OCI-LY3 (cell line): ENCODE measurements at regions not wholly inside any gene's neighbourhood (a gene's known extent, or its start where the extent isn't known, plus 50 kb on each side); places are given as distances from the start of the nearest gene placed in this dataset.

Source experiments
- H2AFZ ChIP-seq: fragments of 200-600, 300-600 bp; shearing (Covaris generic); 2 replicates; pipeline ENCODE4 v1.6.0; 2014; ENCODE audit warnings: antibody characterized with exemption, low read depth, low read length
- H3K27ac ChIP-seq: fragments of 200-600, 300-600 bp; sonication (generic); 2 replicates; pipeline ENCODE4 v1.5.1; 2014; ENCODE audit warnings: mild to moderate bottlenecking, low read length, moderate library complexity, mixed read lengths
- H3K27me3 ChIP-seq: fragments of 200-600, 300-600 bp; sonication (generic); 2 replicates; pipeline ENCODE4 v1.6.1; 2014; ENCODE audit warnings: low read depth, low read length, mixed read lengths
- H3K36me3 ChIP-seq: fragments of 200-600, 300-600 bp; sonication (generic); replicated peaks from 2 replicates; pipeline ENCODE3; 2014; ENCODE audit warnings: low read depth, low read length, mixed read lengths
- H3K4me1 ChIP-seq: fragments of 300-600, 200-600 bp; sonication (generic); 2 replicates; pipeline ENCODE4 v1.6.1; 2014; ENCODE audit warnings: low read length, mixed read lengths
- H3K4me2 ChIP-seq: fragments of 200-600, 300-600 bp; sonication (generic); 2 replicates; pipeline ENCODE4 v1.6.1; 2014; ENCODE audit warnings: low read length, mixed read lengths
- H3K4me3 ChIP-seq: fragments of 300-600, 200-600 bp; sonication (generic); 2 replicates; pipeline ENCODE4 v1.5.1; 2014; ENCODE audit warnings: antibody characterized with exemption, mild to moderate bottlenecking, low read length, moderate library complexity
- H3K79me2 ChIP-seq: fragments of 300-600, 200-600 bp; shearing (Covaris generic); 2 replicates; pipeline ENCODE4 v1.6.1; 2014; ENCODE audit warnings: mild to moderate bottlenecking, low read length, mixed read lengths
- H3K9ac ChIP-seq: fragments of 300-600, 200-600 bp; shearing (Covaris generic); 2 replicates; pipeline ENCODE4 v1.6.0; 2014; ENCODE audit warnings: mild to moderate bottlenecking, low read length, moderate library complexity
- H3K9me3 ChIP-seq: fragments of 200-600, 300-600 bp; shearing (Covaris generic); 2 replicates; pipeline ENCODE4 v1.6.1; 2014; ENCODE audit warnings: low read length, mixed read lengths; ENCODE audit not compliant: insufficient read depth
- H4K20me1 ChIP-seq: fragments of 200-600, 300-600 bp; sonication (generic); 2 replicates; pipeline ENCODE4 v1.6.1; 2016; ENCODE audit warnings: low read length, mixed read lengths; ENCODE audit not compliant: insufficient read depth
- EZH2phosphoT487 ChIP-seq: fragments of 200-600 bp; shearing (Covaris generic); IDR thresholded peaks from 2 replicates; pipeline ENCODE4 v1.6.1; 2018; ENCODE audit warnings: antibody characterized with exemption, mixed run types, low read depth
- TF ChIP-seq, protein P1 (sequence below): fragments of 200-600, 300-600 bp; sonication (generic); IDR thresholded peaks from 2 replicates; pipeline ENCODE4 v1.5.1; 2014; ENCODE audit warnings: antibody characterized with exemption, low read length, low read depth

DNA sequence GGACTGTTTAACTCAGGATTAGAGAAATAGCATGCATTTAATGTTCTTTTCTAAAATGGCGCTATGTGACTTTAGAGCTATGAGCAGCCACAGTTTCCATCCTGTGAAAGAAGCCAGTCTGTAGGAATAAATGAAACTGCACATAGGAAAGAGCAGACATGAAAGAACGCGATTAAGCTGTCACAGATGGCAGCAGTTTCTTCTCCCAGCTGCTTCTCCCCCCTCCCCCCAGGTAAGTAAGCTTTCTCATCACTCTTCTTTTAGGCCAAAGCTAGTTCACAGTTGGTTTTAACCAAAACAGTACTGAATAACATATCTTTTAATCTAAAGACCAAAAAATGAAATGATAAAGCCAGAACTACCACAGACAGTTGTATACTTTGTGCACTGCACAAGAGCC lies 266.4 kb downstream of the KCNA4 start:
- H3K9ac ChIP-seq: no peak overlapping the region
- no peaks in the 10 kb centered on the region for H3K79me2 ChIP-seq
- H4K20me1 ChIP-seq: no peaks in the 10 kb centered on the region
- no peak overlapping the region for H3K27ac ChIP-seq
- no peak overlapping the region for H3K4me3 ChIP-seq
- H3K9me3 ChIP-seq: no peaks in the 10 kb centered on the region
- H2AFZ ChIP-seq: no peak overlapping the region
- no peak overlapping the region for H3K4me2 ChIP-seq
- no peaks in the 10 kb centered on the region for H3K4me1 ChIP-seq
- TF ChIP-seq, protein P1, sequence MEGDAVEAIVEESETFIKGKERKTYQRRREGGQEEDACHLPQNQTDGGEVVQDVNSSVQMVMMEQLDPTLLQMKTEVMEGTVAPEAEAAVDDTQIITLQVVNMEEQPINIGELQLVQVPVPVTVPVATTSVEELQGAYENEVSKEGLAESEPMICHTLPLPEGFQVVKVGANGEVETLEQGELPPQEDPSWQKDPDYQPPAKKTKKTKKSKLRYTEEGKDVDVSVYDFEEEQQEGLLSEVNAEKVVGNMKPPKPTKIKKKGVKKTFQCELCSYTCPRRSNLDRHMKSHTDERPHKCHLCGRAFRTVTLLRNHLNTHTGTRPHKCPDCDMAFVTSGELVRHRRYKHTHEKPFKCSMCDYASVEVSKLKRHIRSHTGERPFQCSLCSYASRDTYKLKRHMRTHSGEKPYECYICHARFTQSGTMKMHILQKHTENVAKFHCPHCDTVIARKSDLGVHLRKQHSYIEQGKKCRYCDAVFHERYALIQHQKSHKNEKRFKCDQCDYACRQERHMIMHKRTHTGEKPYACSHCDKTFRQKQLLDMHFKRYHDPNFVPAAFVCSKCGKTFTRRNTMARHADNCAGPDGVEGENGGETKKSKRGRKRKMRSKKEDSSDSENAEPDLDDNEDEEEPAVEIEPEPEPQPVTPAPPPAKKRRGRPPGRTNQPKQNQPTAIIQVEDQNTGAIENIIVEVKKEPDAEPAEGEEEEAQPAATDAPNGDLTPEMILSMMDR: no peak
- TF ChIP-seq EZH2phosphoT487: no peak
- no peaks in the 10 kb centered on the region for H3K27me3 ChIP-seq
- H3K36me3 ChIP-seq: no peaks in the 10 kb centered on the region

- H3K27ac ChIP-seq: no peak overlapping the region
These were observed 282.5 kb downstream of the KCNA4 start for GRCh38 chr11:29734287-29734686.

DNA sequence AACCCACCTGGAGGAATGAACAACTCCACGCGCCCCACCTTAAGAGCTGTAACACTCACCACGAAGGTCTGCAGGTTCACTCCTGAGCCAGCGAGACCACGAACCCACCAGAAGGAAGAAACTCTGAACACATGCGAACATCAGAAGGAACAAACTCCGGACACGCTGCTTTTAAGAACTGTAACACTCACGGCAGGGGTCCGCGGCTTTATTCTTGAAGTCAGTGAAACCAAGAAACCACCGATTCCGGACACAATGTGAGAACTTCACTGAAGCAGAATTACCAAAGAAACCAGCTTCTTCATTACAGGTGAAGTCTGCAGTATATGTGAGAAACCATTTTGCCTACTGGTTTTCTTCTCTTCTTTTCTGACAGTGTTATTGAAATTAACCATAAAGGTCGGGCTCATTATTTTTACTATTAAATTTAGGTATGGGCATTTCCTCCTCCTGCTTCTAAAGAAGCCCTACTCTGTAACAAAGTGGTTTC lies 303.0 kb downstream of the KCNA4 start:
- no peak overlapping the region for H3K4me2 ChIP-seq

More at GRCh38 chr11:29734287-29734686, 282.5 kb downstream of the KCNA4 start:
- no peak for TF ChIP-seq EZH2phosphoT487
- TF ChIP-seq, protein P1: no peak
- H3K9ac ChIP-seq: no peak overlapping the region
- no peaks in the 10 kb centered on the region for H3K79me2 ChIP-seq
- no peaks in the 10 kb centered on the region for H3K27me3 ChIP-seq
- no peaks in the 10 kb centered on the region for H3K9me3 ChIP-seq
- no peak overlapping the region for H3K4me3 ChIP-seq
- no peaks in the 10 kb centered on the region for H4K20me1 ChIP-seq
- no peak overlapping the region for H3K4me2 ChIP-seq
- no peaks in the 10 kb centered on the region for H3K36me3 ChIP-seq
- H3K4me1 ChIP-seq: no peaks in the 10 kb centered on the region
- H2AFZ ChIP-seq: no peak overlapping the region

DNA sequence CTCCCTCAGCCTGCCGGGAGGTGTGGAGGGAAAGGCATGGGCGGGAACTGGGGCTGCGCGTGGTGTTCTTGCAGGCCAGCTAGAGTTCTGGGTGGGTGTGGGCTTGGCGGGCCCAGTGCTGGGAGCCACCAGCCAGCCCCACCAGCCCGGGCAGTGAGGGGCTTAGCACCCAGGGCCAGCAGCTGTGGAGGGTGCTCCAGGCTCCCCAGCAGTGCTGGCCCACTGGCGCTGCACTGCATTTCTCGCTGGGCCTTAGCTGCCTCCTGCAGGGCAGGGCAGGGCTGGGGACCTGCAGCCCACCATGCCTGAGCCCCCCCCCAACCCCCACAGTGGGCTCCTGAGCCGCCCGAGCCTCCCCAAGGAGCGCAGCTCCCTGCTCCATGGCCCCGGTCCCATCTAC lies 304.2 kb downstream of the KCNA4 start:
- H3K79me2 ChIP-seq: no peaks in the 10 kb centered on the region
- no peaks in the 10 kb centered on the region for H3K4me1 ChIP-seq
- TF ChIP-seq EZH2phosphoT487: no peak
- TF ChIP-seq, protein P1: no peak
- no peak overlapping the region for H3K4me3 ChIP-seq
- no peaks in the 10 kb centered on the region for H3K9me3 ChIP-seq
- no peak overlapping the region for H3K4me2 ChIP-seq
- no peaks in the 10 kb centered on the region for H3K27me3 ChIP-seq
- no peak overlapping the region for H2AFZ ChIP-seq
- H3K27ac ChIP-seq: no peak overlapping the region
- H3K36me3 ChIP-seq: no peaks in the 10 kb centered on the region
- no peaks in the 10 kb centered on the region for H4K20me1 ChIP-seq
- H3K9ac ChIP-seq: no peak overlapping the region

More for the DNA sequence above, 303.0 kb downstream of the KCNA4 start:
- Histone ChIP-seq H3K27me3 (no peaks in the 10 kb centered on the region), H3K9ac (no peak overlapping the region), H4K20me1 (no peaks in the 10 kb centered on the region), H3K4me1 (no peaks in the 10 kb centered on the region), H3K4me3 (no peak overlapping the region), H2AFZ (no peak overlapping the region), H3K79me2 (no peaks in the 10 kb centered on the region), H3K27ac (no peak overlapping the region), H3K36me3 (no peaks in the 10 kb centered on the region), H3K9me3 (no peaks in the 10 kb centered on the region)
- TF ChIP-seq EZH2phosphoT487: no peak
- TF ChIP-seq, protein P1: no peak
